ENCODE measurements at regions not wholly inside any gene's neighbourhood (a gene's known extent, or its start where the extent isn't known, plus 50 kb on each side); places are given as distances from the start of the nearest gene placed in this dataset.

DNA sequence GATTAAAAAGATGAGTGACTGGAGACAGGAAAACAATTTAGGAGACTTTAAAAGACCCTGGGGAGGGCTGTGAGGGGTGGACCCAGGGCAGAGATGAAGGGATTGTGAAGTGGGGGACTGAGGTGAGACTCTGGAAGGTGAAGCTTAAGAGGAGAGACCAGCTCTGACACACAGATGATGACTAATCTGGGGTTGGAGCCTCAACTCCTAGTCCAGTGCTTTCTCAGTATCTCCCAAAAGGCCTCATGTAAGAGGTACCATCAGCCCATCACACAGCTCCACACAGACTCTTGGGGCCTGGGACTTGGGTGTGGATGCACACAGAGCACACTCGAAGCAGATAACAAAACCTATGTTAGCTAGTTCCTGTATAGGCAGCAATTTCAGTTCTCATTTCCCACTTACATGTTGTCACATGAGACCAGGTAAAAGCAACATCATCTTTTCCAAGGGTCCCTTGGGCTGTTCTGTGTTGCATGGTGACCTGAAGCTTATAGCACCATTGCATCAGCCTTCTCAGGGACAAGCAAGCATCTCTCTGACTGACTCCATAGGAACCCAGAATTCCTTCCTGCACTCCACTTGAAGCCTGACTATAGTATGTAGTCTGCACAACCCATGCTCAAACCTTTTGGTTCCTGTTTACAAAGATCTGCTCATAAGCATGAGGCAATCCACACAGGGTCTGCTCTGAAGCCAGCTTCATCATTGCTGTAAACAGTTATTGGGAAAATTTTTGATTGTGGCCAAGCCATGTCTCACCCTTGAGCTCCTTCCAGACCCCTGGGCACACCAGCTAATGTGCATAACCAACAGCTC is 88.6 kb upstream of the MYCBP2 start:
- no peaks in the 10 kb centered on the region for H3K9me3 ChIP-seq
- peaks cover 0 to 4% (median 0%) of the 10 kb centered on the region in 4 donors for H3K4me1 ChIP-seq
- H3K36me3 ChIP-seq: no peaks in the 10 kb centered on the region
- H3K27ac ChIP-seq: no peak overlapping the region
- TF ChIP-seq, protein P1, sequence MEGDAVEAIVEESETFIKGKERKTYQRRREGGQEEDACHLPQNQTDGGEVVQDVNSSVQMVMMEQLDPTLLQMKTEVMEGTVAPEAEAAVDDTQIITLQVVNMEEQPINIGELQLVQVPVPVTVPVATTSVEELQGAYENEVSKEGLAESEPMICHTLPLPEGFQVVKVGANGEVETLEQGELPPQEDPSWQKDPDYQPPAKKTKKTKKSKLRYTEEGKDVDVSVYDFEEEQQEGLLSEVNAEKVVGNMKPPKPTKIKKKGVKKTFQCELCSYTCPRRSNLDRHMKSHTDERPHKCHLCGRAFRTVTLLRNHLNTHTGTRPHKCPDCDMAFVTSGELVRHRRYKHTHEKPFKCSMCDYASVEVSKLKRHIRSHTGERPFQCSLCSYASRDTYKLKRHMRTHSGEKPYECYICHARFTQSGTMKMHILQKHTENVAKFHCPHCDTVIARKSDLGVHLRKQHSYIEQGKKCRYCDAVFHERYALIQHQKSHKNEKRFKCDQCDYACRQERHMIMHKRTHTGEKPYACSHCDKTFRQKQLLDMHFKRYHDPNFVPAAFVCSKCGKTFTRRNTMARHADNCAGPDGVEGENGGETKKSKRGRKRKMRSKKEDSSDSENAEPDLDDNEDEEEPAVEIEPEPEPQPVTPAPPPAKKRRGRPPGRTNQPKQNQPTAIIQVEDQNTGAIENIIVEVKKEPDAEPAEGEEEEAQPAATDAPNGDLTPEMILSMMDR (IDR thresholded peaks at IDR 0.05): no peak
- no peaks in the 10 kb centered on the region for H3K27me3 ChIP-seq
- intact Hi-C loops (cut with DNase I; ENCODE audit: low total_unique reads): no loop called here
- no peak overlapping the region for H3K4me3 ChIP-seq
- peak in 1 of 2 donors; percentile 25 for DNase-seq

DNA sequence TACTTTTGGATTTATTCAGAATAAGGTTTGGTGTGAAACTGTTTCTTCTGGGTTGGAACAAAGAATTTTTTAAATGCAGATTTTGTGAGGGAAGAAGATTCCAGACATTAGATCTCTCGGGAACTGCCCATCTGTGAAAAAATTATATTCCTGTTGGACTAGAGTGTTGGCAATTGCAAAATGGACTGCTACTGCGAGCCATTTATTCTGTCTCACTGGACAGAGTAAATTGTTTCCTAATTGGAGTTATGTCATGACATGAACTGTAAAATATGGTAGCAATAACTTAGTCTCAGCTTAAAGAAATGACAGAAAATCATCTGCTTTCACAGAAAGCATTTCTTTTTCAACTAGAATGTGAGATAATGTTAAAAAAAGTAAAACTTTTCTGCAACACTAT is 86.0 kb upstream of the MYCBP2 start:
- no peak overlapping the region for H3K27ac ChIP-seq
- TF ChIP-seq, protein P1 (IDR thresholded peaks at IDR 0.05): no peak
- no peaks in the 10 kb centered on the region for H3K9me3 ChIP-seq
- H3K4me3 ChIP-seq: no peak overlapping the region
- H3K27me3 ChIP-seq: no peaks in the 10 kb centered on the region
- no peak for DNase-seq
- intact Hi-C loops (cut with DNase I; ENCODE audit: low total_unique reads): no loop called here
- peaks cover 0 to 4% (median 0%) of the 10 kb centered on the region in 4 donors for H3K4me1 ChIP-seq
- no peaks in the 10 kb centered on the region for H3K36me3 ChIP-seq

DNA sequence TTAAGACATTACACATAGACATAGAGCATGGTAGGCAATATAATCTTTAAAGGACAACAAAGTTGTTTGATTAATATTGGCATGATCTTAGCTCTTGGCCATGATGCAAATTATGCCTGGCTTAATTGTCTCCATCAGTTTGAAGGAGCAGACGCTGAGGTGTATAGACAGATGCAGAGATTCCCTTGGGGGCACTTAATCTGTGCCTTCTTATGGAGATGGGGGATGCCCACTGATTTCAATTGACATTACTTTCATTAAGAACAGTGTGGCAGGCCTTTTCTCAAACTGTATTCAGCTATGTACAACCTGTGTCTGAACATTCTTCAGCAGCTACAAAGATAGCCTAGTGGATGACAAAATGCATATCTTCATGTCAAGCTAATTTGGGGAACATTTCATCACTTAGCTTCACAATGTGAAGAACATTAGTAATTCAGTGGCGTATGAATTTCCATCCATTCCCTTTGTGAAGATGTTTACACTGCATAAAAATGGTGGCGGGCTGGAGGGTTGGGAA is 85.3 kb upstream of the MYCBP2 start:
- no peak overlapping the region for H3K27ac ChIP-seq
- no peak for DNase-seq
- peaks cover 0 to 4% (median 0%) of the 10 kb centered on the region in 4 donors for H3K4me1 ChIP-seq
- intact Hi-C loops (cut with DNase I; ENCODE audit: low total_unique reads): no loop called here
- H3K27me3 ChIP-seq: no peaks in the 10 kb centered on the region
- TF ChIP-seq, protein P1 (IDR thresholded peaks at IDR 0.05): no peak
- H3K36me3 ChIP-seq: no peaks in the 10 kb centered on the region
- no peak overlapping the region for H3K4me3 ChIP-seq
- no peaks in the 10 kb centered on the region for H3K9me3 ChIP-seq

DNA sequence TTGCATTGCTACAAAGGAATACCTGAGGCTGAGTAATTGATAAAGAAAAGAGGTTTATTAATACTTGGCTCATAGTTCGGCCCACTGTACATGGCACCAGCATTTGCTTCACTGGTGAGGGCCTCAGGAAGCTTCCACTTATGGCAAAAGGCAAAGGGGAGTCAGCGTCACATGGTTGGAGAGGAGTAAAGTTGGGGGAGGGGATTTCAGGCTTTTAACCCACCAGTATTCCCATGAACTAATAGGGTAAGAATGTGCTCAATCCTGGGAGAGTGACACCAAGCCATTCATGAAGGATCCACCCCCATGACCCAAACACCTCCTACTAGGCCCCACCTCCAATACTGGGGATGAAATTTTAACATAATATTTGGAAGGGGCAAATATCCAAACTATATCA is 82.5 kb upstream of the MYCBP2 start:
- TF ChIP-seq, protein P1 (IDR thresholded peaks at IDR 0.05): no peak
- Histone ChIP-seq H3K27me3 (no peaks in the 10 kb centered on the region), H3K36me3 (no peaks in the 10 kb centered on the region), H3K27ac (no peak overlapping the region), H3K4me1 (peaks cover 0 to under 1% (median 0%) of the 10 kb centered on the region in 4 donors), H3K9me3 (no peaks in the 10 kb centered on the region), H3K4me3 (no peak overlapping the region)
- no peak for DNase-seq
- intact Hi-C loops (cut with DNase I; ENCODE audit: low total_unique reads): no loop called here

DNA sequence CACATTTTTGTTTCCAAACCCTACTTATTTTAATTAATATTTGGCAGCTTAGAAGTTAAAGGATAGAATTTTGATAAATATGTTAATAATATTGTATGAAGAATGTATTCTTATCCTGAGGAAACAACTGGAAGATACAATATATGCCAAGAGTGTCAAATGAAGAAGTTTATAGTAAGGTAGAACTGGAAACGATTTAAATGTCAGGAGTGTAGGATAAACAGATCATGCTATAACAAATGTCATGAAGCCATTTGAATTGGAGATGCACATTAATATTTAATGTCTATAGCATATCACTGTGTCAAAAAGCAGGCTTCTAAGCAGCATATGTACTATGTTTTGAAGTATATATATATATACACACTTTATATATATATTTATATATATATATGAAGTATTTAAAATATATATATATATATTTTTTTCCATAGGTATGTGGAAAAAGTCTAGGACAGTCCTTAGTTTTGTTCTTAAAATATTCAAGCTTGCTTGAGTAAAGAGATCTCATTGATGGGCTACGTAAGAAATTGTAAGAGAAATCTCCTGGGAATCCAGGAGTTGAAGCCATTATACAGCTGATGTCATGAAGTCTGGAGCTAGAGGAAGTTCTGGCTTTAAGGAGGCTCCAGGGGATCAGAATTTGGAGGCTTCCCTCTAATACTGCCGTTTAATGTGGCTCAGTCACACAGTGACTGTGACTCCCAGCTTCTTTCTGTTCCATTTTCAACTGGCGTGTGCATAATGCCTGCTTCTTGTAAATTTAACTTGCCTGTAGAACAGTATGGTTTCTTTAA is 79.9 kb upstream of the MYCBP2 start:
- no peaks in the 10 kb centered on the region for H3K27me3 ChIP-seq
- DNase-seq: no peak
- no peaks in the 10 kb centered on the region for H3K36me3 ChIP-seq
- intact Hi-C loops (cut with DNase I; ENCODE audit: low total_unique reads): no loop called here
- H3K4me1 ChIP-seq: no peaks in the 10 kb centered on the region
- no peaks in the 10 kb centered on the region for H3K9me3 ChIP-seq
- H3K27ac ChIP-seq: no peak overlapping the region
- H3K4me3 ChIP-seq: no peak overlapping the region
- TF ChIP-seq, protein P1 (IDR thresholded peaks at IDR 0.05): no peak
